Frontal cortex (tissue), 3 donors: ENCODE measurements at regions not wholly inside any gene's neighbourhood (a gene's known extent, or its start where the extent isn't known, plus 50 kb on each side); places are given as distances from the start of the nearest gene placed in this dataset.

Experiments
- DNase-seq, 2 donors: peaks; one replicate each; pipeline ENCODE4 v3.0.0; 2012; ENCODE audit warnings: low spot score in 2 of 2
- FAIRE-seq: peaks from 2 replicates; lab custom pipeline; 2012; peaks lifted over from hg19 to GRCh38; lab: Jason Lieb, UNC
- donor health status: control.
- donor health status: control.
- donor health status: control.

DNA sequence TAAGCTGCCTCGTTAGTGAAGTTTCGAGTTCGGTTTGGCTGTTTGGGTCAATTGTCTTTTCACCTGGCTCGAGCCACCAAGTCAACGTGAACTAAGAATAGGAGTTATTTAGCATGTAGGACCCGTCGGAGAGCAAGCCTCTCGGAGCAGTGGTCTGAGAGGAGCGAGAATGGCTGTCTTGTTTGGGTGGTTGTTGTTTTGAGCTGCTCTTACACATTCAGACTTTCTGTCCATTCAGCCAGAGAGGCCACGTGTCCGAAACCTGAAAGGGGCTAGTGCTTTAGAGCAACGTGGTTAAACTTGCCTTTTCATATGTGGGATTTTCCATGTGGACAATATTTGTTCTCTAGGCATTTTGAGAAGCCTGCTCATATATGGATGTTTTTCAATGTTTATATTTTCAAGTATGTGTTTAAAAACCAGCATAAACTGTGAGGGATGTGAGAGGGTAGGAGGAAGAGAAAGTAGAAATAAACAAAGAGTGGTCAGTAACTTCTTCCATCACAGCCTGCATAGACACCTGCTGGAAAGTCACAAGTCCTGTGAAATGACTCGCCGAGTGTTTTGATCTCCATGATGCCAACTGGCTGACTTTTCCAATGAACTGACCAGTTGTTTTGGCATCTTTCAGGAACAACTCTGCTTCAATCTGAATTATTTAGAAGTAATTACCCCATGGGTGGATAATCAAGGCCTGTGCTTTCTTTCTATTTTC is 221.0 kb downstream of the ASCL1 start:
- FAIRE-seq (no peak), DNase-seq (no peak)

DNA sequence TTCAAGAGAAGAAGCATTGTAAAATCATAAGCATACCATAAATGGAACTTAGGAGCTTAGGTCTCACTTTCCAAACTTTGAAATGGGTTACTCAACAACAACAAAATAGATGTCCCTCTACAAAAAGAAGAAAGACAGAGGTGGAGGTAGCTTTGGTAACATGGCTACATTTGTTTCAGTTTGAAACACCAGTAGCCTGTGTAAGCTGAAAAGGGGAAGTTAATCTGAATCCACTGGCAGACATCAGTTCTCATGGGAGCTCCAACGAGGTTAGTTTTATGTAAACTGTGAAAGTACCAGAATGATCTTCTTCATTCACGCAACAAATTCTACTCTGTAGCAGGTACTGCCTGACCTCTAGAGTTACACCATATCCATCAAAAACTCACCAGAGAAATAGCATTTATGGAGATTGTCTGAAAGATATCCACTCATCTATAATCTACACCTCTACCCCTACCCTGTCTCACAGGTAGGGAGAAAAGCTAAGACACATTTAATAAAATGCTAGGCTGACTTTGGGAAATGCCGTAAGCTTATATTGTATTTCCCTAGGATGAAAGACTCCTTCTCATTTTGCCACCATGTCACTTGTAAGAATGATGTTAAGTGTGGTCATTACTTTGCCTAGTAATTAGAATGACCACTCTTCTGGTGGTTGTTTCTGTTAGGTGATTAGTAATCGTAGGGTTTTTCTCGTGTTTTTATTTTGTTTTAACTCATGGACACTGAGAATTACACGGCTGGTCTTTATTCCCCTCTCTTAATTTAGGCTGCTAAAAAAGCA is 224.1 kb downstream of the ASCL1 start:
- no peak for FAIRE-seq
- DNase-seq: no peak

DNA sequence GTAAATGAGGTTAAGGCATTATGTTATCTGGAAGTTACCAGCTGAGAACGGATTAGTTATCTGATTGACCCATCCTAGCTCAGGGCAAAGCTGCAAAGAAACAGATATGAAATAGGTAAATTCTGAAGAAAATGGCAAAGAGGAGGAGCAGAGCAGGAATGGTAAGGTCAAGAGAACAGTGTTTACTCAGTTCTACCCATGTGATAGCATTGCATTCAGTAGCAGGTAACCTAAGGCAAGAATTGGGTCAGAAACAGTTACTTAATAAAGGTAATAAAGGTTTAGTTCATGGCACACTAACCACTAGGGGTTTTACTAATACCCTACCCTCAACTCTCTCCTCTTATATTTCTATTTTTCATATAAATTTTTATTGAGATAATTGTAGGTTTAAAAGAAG is 224.8 kb downstream of the ASCL1 start:
- DNase-seq: no peak
- no peak for FAIRE-seq

DNA sequence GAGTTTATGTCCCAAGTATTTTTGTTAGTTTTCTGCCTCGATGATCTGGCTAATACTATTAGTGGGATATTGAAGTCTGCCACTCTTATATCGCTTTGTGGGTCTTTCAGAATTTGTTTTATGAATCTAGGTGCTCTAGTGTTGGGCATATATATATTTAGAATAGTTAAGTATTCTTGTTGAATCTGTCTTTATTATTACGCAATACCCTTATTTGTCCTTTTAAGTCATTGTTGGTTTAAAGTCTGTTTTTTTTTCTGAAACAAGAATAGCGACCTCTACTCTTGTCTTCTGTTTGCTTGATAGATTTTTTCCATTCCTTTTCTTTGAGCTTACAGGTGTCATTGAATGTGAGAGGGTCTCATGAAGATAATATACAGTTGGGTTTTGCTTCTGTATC is 239.0 kb downstream of the ASCL1 start:
- no peak for DNase-seq
- FAIRE-seq: no peak

DNA sequence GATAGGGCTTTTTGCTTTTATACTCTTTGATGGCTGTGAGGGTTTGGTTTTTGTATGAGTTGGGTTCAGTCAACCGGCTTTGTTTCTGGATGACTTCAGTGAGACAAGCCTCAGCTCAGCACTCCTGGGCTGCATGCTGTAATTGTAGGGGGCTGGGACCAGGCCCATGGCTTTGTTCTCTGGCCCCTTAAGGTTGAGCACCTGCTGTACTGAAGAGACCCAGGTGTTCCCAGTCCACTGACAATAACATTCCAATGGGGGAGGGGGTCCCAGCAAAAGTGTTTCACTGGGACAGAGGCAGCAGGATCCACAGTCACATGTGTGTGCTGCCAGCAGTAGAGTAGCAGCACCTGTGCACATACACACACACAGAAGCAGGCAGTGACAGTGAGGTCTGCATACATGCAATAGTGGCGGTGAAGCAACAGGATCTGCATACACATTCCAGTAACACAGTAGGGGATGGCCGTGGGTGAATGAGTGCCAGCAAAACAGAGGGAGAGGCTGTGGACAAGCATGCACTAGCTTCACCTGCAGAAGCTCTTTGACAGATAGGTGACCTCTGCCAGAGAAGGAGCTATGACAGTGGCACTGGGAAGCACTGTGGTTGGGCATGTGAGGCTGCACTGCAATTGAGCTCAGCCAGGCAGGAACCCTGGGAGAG is 240.4 kb downstream of the ASCL1 start:
- DNase-seq (no peak), FAIRE-seq (no peak)

DNA sequence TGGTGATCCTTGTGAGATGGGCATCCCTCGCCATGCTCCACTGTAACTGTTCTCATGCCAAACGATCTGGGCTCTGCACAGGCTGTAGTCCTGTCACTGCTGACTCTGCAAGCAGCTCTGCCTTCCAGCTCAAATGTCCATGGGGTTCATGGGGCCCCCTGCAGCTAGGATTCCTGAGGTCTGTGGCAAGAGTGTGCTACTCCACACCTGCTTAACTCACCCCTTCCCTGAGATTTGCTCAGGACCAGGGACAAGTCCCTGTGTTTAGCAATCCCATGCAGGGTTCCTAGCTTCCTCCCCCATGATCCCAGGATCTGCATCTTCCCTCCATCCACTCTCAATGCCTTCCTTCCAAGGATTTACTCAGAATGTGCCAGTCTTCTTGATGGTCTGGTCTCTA is 241.0 kb downstream of the ASCL1 start:
- DNase-seq: no peak
- no peak for FAIRE-seq

DNA sequence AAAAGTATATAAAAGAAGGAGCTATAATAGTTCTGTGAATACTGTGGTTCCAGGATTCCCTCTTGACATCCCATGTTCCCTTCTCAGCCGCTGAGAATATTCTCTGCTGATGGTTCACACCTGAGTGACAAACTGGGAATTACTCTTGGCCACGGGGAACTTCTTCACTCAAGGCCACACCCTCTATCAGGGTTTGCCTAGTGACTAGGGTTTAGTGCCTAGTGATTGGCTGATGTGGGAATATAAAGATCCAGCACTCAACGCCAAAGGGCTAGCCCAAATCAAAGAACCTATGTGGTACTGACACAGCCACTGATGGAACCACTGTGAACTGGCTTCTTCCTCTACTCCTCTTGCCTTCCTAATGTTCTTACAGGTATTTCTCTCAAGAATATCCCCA is 248.4 kb downstream of the ASCL1 start:
- no peak for DNase-seq
- no peak for FAIRE-seq

DNA sequence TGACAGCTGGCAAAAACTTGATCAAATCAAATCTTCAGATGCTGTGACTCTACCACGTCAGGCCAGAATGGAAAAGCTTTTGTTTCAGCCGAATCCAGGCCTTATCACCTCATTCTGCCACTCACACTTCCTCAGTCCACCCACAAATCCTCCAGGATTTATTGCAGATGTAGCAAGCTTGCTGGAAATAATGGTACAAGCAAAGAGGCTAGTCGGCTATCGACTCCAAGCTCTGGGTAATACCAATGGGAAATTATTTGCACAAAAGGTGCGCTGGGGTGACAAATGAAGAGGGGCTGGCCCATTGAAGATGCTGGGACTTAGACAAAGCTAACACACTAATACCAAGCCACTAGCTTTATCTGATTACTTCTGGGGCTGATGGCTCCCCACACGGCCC is 250.5 kb downstream of the ASCL1 start:
- FAIRE-seq: no peak
- DNase-seq: no peak

DNA sequence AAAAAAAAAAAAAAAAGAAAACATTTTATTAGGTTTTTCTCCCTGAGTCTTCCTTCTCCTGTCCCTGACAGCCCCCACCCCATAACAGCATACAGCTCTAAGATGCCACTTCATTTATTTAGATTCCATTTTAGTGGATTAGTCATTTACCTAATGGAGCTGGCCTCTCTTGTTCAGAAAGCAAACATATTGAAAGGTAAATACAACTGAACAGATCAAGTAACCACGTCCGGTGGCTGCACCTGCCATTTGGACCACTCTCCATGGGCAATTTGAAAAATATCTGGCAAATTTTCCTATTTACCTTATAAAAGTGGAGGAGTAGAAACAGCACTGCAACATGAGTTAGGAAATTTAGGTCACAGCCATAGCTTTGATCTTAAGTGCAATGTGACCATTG is 254.6 kb downstream of the C12orf42 start:
- no peak for FAIRE-seq
- DNase-seq: no peak

DNA sequence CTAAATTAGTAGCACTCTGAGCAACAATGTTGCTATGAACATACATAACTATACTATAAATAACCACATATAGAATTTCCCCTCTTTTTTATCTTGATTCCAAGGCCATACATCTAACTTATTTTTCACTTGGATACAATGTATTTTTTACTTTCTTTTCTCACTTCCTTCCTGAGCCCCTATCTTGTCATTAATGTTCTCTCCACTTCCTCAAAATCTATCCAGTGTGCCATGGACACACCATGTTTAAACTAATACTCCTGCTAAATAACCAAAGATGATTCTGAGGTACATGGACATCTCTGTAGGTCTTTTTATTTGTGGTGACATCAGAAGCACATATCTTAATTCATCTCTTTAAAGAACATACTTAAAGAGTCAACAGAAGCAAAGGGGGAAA is 251.2 kb downstream of the C12orf42 start:
- no peak for FAIRE-seq
- no peak for DNase-seq

DNA sequence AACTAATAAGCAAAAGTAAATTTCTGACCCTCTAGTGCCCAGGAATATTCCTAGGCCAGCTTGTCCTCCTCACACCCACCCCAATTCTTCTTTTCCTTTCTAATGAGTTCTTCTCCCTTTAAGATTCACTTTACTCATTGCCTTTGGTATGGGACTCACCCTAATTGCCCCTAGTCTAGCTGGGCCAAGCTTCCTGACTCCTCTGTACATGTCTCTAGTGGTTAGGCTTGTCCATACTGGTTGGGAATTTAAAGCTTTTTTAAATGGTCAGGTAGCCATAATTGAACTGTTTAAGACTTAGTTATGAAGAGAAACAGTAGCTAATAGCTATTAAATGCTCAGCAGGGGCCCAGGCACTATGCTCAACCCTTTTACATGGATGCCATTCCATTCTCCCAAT is 248.2 kb downstream of the C12orf42 start:
- FAIRE-seq: no peak
- DNase-seq: no peak

DNA sequence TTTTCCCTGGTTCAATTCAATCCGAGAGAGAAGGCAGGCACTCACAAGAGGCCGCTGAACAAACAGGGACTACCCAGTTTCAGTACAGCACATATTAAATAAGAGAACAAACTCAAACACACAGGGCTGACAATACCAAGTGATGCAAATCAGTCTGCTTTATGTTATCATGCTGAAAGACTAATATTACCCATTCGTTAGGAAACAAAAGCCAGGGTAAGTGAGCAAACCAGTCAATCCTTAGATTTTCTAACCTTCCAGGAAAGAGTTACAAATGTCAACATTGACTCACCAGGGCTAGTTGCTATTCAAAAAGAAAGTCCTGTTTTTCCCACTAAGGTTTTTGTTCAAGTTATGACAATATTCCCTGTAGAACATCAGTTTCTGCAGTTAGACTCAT is 246.2 kb downstream of the C12orf42 start:
- no peak for FAIRE-seq

DNA sequence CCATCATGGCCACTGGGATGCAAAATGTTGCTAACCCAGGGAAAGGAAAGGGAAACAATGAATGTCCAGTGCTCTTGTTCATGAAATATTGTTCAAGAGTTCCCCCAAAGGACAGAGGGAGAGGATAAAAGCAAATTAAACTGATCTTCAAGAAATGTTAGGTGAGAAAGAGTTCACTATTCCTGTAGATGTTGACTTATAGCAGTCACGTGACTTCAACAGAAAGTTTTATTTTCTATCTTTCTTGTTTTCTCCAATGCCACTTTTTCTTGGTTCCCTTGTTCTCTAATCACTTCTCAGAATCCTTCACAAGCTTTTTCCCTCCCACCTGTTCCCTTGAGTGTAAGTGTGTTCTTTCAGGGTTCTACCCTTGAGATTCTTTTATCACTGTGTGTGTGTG is 245.3 kb downstream of the C12orf42 start:
- no peak for FAIRE-seq
- DNase-seq: no peak

More for the DNA sequence above, 246.2 kb downstream of the C12orf42 start:
- no peak for DNase-seq
